Left ventricle myocardium inferior (tissue), 1 donor: ENCODE measurements at regions not wholly inside any gene's neighbourhood (a gene's known extent, or its start where the extent isn't known, plus 50 kb on each side); places are given as distances from the start of the nearest gene placed in this dataset.

Source experiments
- DNase-seq: peaks from one replicate; pipeline ENCODE4 v3.0.0-alpha.2; 2020
- H3K27ac ChIP-seq: fragments of 200-600 bp; replicated peaks from 2 replicates; pipeline ENCODE4 v1.8.0; 2021
- H3K27me3 ChIP-seq: fragments of 200-600 bp; 2 replicates; pipeline ENCODE4 v1.8.0; 2021; ENCODE audit warnings: low read depth
- H3K36me3 ChIP-seq: fragments of 200-600 bp; 2 replicates; pipeline ENCODE4 v1.8.0; 2021
- H3K4me1 ChIP-seq: fragments of 200-600 bp; 2 replicates; pipeline ENCODE4 v1.8.0; 2021
- H3K4me3 ChIP-seq: fragments of 200-600 bp; 2 replicates; pipeline ENCODE4 v1.8.0; 2021; ENCODE audit warnings: mild to moderate bottlenecking, moderate library complexity
- H3K9me3 ChIP-seq: fragments of 200-600 bp; replicated peaks from 2 replicates; pipeline ENCODE4 v1.8.0; 2021
- CTCF ChIP-seq: fragments of 200-600 bp; IDR thresholded peaks from 2 replicates; pipeline ENCODE4 v1.8.0; 2021; ENCODE audit warnings: antibody characterized with exemption, mild to moderate bottlenecking, borderline replicate concordance
- intact Hi-C: fragments of 100-400 bp; cut with micrococcal nuclease; formaldehyde crosslinking; loops from one replicate; pipeline ENCODE4 v1.11.0; 2022
- donor health status: DM: no; HTN: yes; CAD: no; lungs with severe emphysema.

DNA sequence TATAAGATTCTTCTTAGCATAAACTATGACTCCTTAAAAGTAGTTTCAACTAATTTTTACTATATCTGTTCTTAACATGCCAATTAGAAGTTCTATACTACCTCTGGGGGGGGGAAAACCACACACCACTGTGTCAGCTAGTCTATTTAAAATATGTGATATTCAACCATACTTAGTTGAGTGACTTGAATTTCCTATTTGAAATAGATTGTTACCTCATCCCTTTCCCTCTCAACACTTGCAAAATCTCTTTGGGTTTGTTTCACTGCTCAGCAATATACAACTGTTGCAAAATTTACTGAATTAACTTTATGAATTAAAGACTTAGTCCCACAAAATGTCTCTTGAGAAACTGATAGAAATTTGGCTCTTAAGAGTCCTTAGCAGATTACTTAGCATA is 151.1 kb upstream of the POU5F2 start:
- H3K4me1 ChIP-seq = no peaks in the 10 kb centered on the region
- H3K9me3 ChIP-seq = no peaks in the 10 kb centered on the region
- no peaks in the 10 kb centered on the region for H3K27me3 ChIP-seq
- H3K4me3 ChIP-seq = no peak overlapping the region
- H3K36me3 ChIP-seq = no peaks in the 10 kb centered on the region
- no peak for TF ChIP-seq CTCF
- intact Hi-C loops = no loop called here
- no peak overlapping the region for H3K27ac ChIP-seq
- DNase-seq = no peak

GRCh38 chr5:93891491-93892480 is 150.4 kb upstream of the POU5F2 start:
- intact Hi-C loops = no loop called here
- Histone ChIP-seq H3K36me3 (no peaks in the 10 kb centered on the region), H3K4me3 (no peak overlapping the region), H3K9me3 (no peaks in the 10 kb centered on the region), H3K4me1 (no peaks in the 10 kb centered on the region), H3K27ac (no peak overlapping the region), H3K27me3 (no peaks in the 10 kb centered on the region)
- TF ChIP-seq CTCF = no peak
- no peak for DNase-seq

DNA sequence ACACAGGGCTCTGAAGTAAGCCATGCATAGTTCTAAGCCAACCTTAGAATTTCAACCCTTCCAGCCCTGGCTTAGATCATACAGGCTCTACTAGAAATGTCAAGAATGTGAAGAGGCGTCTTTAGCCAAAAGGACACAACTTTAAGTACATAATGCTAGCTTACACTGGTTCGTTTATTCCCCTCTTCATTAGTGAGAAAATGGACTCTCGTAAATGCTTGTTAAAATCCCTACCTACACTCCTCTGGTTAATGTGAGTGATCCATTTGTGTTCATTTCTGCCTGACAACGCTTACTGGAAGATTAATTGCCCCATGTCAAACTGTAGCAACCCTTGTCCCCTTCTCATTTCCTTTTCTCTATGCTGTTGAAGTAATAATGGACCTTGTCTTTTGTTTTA is 149.3 kb upstream of the POU5F2 start:
- intact Hi-C loops = no loop called here
- DNase-seq = no peak
- Histone ChIP-seq H3K27me3 (no peaks in the 10 kb centered on the region), H3K36me3 (no peaks in the 10 kb centered on the region), H3K4me1 (no peaks in the 10 kb centered on the region), H3K27ac (no peak overlapping the region), H3K4me3 (no peak overlapping the region), H3K9me3 (no peaks in the 10 kb centered on the region)
- TF ChIP-seq CTCF = no peak

GRCh38 chr5:93887678-93888077 is 146.3 kb upstream of the POU5F2 start:
- no peaks in the 10 kb centered on the region for H3K36me3 ChIP-seq
- no peak for TF ChIP-seq CTCF
- intact Hi-C loops = no loop called here
- H3K4me1 ChIP-seq = no peaks in the 10 kb centered on the region
- no peaks in the 10 kb centered on the region for H3K9me3 ChIP-seq
- no peaks in the 10 kb centered on the region for H3K27me3 ChIP-seq
- no peak overlapping the region for H3K27ac ChIP-seq
- no peak for DNase-seq
- no peak overlapping the region for H3K4me3 ChIP-seq

DNA sequence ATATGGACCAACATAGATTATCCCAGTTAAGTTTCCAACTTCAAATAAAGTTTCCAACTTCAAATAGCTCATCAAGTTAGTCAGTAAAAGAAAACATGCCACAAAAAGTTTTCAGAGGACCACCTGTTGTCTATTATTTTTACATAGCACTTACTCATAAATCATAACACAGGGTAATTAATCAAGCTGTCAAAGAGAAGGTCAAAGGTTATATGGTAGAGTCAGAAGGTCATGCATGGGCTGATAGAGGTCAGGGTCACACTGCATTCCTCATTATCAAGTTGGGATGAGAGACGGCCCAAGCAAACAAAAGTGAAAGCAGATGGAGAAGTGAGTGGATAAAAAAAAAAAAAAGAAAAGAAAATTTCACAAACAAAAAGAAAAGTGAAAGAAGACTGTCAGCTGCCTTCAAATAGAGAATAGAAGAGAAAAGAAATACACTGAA is 145.5 kb upstream of the POU5F2 start:
- TF ChIP-seq CTCF = no peak
- H3K36me3 ChIP-seq = no peaks in the 10 kb centered on the region
- no peak for DNase-seq
- intact Hi-C loops = no loop called here
- H3K9me3 ChIP-seq = no peaks in the 10 kb centered on the region
- no peak overlapping the region for H3K4me3 ChIP-seq
- no peak overlapping the region for H3K27ac ChIP-seq
- H3K4me1 ChIP-seq = no peaks in the 10 kb centered on the region
- H3K27me3 ChIP-seq = no peaks in the 10 kb centered on the region
